Esophagus (tissue), 2 donors: ENCODE measurements at regions not wholly inside any gene's neighbourhood (a gene's known extent, or its start where the extent isn't known, plus 50 kb on each side); places are given as distances from the start of the nearest gene placed in this dataset.
"Not testable (repeated sequence)": the region's sequence is repeated elsewhere in the genome, so short reads cannot be mapped to it uniquely, and the experiment has no call there.

Experiments
- H3K27ac ChIP-seq, 2 donors: one replicate each; pipeline ENCODE4 v1.5.1; 2013; ENCODE audit warnings: low read depth in 2 of 2, mild to moderate bottlenecking in 2 of 2, inconsistent platforms in 1 of 2, low read length in 1 of 2, moderate library complexity in 1 of 2
- H3K27me3 ChIP-seq, 2 donors: one replicate each; pipeline ENCODE4 v1.6.1; 2013; ENCODE audit warnings: low read length in 2 of 2, control low read depth in 1 of 2, mild to moderate bottlenecking in 1 of 2; ENCODE audit not compliant: insufficient read depth in 2 of 2, control insufficient read depth in 1 of 2
- H3K36me3 ChIP-seq, 2 donors: one replicate each; pipeline ENCODE4 v1.6.1; 2013; ENCODE audit warnings: low read length in 1 of 2; ENCODE audit not compliant: control insufficient read depth in 2 of 2, insufficient read depth in 2 of 2
- H3K4me1 ChIP-seq, 2 donors: one replicate each; pipeline ENCODE4 v1.6.1; 2013; ENCODE audit warnings: low read length in 1 of 2; ENCODE audit not compliant: control insufficient read depth in 2 of 2, insufficient read depth in 2 of 2
- H3K4me3 ChIP-seq, 2 donors: one replicate each; pipeline ENCODE4 v1.5.1; 2013; ENCODE audit warnings: low read length in 2 of 2, mild to moderate bottlenecking in 2 of 2, low read depth in 1 of 2, moderate library complexity in 1 of 2
- H3K9me3 ChIP-seq, 2 donors: one replicate each; pipeline ENCODE4 v1.6.1; 2013; ENCODE audit warnings: mild to moderate bottlenecking in 2 of 2, low read depth in 1 of 2, low read length in 1 of 2, moderate library complexity in 1 of 2; ENCODE audit not compliant: control insufficient read depth in 2 of 2, insufficient read depth in 1 of 2
- WGBS, 2 donors: extraction: QIAGEN DNeasy Blood & Tissue Kit; methylation state at CpG; one replicate each; pipeline ENCODE4 v1.1.7; 2013; 5-methylcytosine and 5-hydroxymethylcytosine counted together
- donor health status: healthy with polysubstance abuse.
- donor health status: Bipolar disorder and iron deficiency.

DNA sequence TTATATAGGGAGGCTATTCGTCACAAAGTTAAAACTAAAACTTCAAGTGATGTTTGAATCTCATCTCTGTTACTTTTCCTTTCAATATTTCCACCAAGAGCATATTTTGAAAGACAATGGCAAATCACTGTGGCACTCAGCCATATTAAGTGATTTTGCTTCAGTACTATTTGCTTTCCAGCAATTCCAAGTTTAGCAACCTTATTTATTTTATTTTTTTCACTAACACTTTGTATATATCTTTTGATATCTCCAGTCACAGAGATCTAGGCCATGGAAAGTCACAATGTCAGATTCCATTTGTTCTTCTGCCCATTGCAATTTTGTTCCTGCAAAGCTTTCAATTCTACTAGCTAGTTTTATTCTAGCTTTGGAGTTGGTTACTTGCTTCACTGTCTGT lies 1514.5 kb upstream of the ADGRL3 start:
- 82 to 83% methylated on average over 1 of the region's 1 CpG for WGBS, 2 donors
- no peaks in the 10 kb centered on the region for H3K27me3 ChIP-seq
- H3K4me1 ChIP-seq = no peaks in the 10 kb centered on the region
- peaks cover 0 to 3% of the 10 kb centered on the region in 2 donors for H3K9me3 ChIP-seq
- no peaks in the 10 kb centered on the region for H3K36me3 ChIP-seq
- no peak overlapping the region for H3K4me3 ChIP-seq
- H3K27ac ChIP-seq = no peak overlapping the region

DNA sequence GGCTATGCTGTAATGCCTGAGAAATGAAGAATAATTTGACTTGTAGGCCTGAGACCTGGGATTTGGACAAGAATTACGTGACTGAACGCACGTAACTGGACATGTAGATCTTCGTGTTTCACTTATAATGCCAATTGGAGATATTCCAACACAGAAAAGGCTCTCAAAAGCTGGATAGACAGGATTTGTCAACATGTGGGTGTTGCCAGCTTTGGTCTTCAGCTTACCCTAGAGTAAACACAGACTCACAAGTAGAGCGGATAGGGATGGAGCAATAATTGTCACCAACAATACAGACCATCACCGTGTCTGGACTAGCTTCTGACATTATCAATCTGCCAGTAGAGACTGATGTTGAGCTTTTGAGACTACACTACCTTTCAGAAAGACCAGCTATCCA lies 1511.0 kb upstream of the ADGRL3 start:
- Histone ChIP-seq H3K36me3 (no peaks in the 10 kb centered on the region), H3K27me3 (no peaks in the 10 kb centered on the region), H3K4me1 (no peaks in the 10 kb centered on the region), H3K9me3 (peaks cover 0 to 3% of the 10 kb centered on the region in 2 donors), H3K4me3 (no peak overlapping the region), H3K27ac (no peak overlapping the region)
- 56 to 64% methylated on average over 6 of the region's 6 CpGs for WGBS, 2 donors

DNA sequence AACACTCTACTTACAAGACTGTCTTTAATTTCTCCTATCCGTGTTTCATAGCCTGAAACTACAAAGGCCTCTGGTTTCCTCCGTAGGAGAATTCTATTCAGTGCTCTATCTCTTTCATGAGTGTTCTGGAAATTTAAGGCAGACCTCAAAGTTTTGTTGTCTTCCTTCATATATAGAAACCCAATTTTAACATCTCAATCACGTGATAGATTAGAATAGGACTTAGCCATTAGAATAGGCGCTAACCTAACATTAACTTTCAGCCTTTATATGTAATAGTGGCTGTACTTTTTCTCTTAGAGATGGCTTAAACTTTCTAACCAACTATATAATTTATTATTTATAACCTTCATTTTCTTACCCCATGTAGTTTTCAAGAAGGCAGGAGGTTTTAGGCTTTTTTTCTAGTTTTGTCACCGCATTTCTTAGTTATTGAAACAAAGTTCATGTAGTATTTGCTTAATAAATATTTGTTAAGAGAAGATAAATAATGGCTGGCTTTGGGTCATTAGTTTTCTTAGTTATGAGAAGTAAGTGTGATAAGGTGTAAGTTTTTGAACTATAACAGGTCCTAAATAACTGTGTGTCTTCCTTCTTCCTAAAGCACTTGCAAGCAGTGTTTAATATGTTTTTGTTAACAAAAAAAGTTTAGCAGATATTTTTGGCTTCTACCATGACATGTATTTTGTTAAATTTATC lies 1504.6 kb upstream of the ADGRL3 start:
- H3K4me1 ChIP-seq = no peaks in the 10 kb centered on the region
- 70 to 71% methylated on average over 5 of the region's 5 CpGs for WGBS, 2 donors
- no peak overlapping the region for H3K4me3 ChIP-seq
- H3K9me3 ChIP-seq = no peaks in the 10 kb centered on the region
- no peaks in the 10 kb centered on the region for H3K36me3 ChIP-seq
- H3K27ac ChIP-seq = no peak overlapping the region
- no peaks in the 10 kb centered on the region for H3K27me3 ChIP-seq

DNA sequence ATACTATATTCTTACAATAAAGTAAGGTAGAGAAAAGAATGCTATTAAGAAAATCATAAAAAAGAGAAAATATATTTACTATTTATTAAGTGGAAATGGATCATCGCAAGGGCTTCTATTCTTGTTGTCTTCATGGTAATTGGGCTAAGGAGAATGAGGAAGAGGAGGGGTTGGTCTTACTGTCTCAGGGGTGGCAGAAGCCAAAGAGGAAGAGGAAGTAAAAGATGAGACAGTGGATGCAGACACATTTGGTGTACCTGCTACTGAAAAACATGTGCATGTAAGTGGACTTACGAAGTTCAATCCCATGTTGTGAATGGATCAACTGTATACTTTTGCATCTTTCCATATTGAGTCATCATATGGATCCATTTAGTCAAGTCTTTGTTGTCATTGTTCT lies 1502.1 kb upstream of the ADGRL3 start:
- Histone ChIP-seq H3K27me3 (no peaks in the 10 kb centered on the region), H3K36me3 (no peaks in the 10 kb centered on the region), H3K4me3 (no peak overlapping the region)

DNA sequence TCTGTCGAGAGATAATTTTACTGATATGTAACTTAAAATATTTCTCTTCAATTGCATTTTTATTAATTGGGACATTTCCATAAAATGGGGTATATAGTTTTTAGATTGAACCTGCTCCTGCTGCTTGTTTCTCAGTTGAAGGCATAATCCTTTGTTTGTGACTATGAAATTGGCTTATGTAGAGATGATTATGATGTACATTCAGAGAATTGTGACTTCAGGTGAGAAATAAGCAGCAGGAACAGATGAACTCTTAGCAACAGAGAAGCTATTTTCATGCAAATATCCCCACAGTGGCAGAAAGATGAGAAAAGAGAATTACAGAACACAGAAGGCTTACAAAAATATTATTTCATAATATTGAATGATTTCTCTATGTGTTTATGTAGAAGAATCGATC lies 1499.5 kb upstream of the ADGRL3 start:
- Histone ChIP-seq H3K4me1 (no peaks in the 10 kb centered on the region), H3K36me3 (no peaks in the 10 kb centered on the region), H3K9me3 (no peaks in the 10 kb centered on the region), H3K27ac (no peak overlapping the region), H3K4me3 (no peak overlapping the region), H3K27me3 (no peaks in the 10 kb centered on the region)
- 87% methylated on average over 2 of the region's 2 CpGs for WGBS, 2 donors

More for the DNA sequence above, 1502.1 kb upstream of the ADGRL3 start:
- Histone ChIP-seq H3K27ac (no peak overlapping the region), H3K9me3 (no peaks in the 10 kb centered on the region), H3K4me1 (no peaks in the 10 kb centered on the region)
- 89 to 93% methylated on average over 2 of the region's 2 CpGs for WGBS, 2 donors

DNA sequence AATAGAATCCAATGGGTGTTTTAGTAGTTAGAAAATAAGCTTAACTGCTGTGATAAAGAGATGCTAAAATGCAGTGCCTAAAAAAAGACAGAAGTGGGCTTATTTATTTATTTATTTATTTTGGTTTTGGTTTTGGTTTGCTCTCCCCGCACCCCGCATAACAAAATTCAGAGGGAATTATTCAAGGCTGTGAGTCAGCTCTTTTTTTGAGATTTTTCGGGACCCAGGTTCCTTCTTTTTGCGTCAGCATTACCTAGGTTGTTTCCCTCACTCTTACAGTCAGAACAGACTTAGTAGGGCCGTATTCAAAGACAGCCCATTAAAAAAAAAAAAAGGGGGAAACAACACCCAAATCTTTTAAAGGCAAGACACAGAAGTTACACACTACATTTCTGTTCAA lies 1495.5 kb upstream of the ADGRL3 start:
- no peak overlapping the region for H3K4me3 ChIP-seq
- 76 to 78% methylated on average over 5 of the region's 5 CpGs for WGBS, 2 donors
- no peak overlapping the region for H3K27ac ChIP-seq
- no peaks in the 10 kb centered on the region for H3K9me3 ChIP-seq
- no peaks in the 10 kb centered on the region for H3K4me1 ChIP-seq
- no peaks in the 10 kb centered on the region for H3K36me3 ChIP-seq
- no peaks in the 10 kb centered on the region for H3K27me3 ChIP-seq

DNA sequence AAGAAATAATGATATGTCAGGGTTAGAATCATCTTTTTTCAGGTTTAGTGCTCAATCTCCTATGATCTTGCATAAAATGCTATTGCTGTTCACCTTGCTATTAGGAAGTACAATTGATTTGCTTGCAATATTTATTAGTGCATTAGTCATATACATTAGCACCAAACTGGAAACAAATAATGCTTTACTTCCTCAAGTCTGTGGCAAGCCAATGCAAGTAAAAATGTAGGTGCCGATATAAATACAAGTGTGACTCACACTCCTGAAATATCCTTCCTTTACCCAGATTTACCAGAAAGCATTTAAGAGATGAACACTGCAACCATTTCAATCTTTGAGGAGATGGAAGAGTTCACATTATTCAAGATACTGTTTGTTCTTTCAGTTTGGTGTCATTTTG lies 1487.7 kb upstream of the ADGRL3 start:
- no peaks in the 10 kb centered on the region for H3K4me1 ChIP-seq
- H3K9me3 ChIP-seq = no peaks in the 10 kb centered on the region
- H3K4me3 ChIP-seq = no peak overlapping the region
- 49 to 73% methylated on average over 1 of the region's 1 CpG for WGBS, 2 donors
- no peaks in the 10 kb centered on the region for H3K27me3 ChIP-seq
- no peaks in the 10 kb centered on the region for H3K36me3 ChIP-seq
- no peak overlapping the region for H3K27ac ChIP-seq

DNA sequence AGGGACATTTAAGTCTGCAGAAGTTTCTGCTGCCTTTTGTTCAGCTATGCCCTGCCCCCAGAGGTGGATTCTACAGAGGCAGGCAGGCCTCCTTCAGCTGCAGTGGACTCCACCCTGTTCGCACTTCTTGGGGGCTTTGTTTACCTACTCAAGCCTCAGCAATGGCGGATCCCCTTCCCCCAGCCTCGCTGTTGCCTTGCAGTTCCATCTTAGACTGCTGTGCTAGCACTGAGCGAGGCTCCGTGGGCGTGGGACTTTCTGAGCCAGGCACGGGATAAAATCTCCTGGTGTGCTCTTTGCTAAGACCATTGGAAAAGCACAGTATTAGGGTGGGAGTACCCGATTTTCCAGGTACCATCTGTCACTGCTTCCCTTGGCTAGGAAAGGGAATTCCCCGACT lies 1475.8 kb upstream of the ADGRL3 start:
- H3K36me3 ChIP-seq, H3K27ac ChIP-seq, H3K9me3 ChIP-seq, H3K4me3 ChIP-seq, H3K27me3 ChIP-seq, H3K4me1 ChIP-seq: not testable (repeated sequence)
- WGBS, 2 donors = 89 to 96% methylated on average over 9 of the region's 9 CpGs

DNA sequence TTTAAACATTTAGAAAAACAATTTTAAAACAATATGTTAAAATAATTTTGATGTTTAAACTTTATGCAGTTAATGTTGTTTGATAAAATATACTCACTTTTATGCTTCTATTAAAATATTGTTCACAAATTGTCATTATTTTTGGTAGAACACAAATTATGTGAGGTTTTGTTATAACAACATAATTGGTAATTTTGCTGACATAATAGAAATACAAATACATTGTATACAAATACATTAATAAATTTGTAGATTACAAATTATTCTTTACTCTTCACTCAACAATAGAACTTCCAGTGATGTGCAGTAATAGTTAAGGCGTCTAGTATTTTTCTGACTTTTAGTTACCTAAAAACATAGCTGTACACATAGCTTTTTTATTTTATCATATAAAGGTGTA lies 1472.4 kb upstream of the ADGRL3 start:
- 91 to 95% methylated on average over 1 of the region's 1 CpG for WGBS, 2 donors
- no peak overlapping the region for H3K27ac ChIP-seq
- H3K4me3 ChIP-seq = no peak overlapping the region
- no peaks in the 10 kb centered on the region for H3K4me1 ChIP-seq
- H3K36me3 ChIP-seq = no peaks in the 10 kb centered on the region
- H3K27me3 ChIP-seq = no peaks in the 10 kb centered on the region
- peaks cover 0 to 3% of the 10 kb centered on the region in 2 donors for H3K9me3 ChIP-seq

DNA sequence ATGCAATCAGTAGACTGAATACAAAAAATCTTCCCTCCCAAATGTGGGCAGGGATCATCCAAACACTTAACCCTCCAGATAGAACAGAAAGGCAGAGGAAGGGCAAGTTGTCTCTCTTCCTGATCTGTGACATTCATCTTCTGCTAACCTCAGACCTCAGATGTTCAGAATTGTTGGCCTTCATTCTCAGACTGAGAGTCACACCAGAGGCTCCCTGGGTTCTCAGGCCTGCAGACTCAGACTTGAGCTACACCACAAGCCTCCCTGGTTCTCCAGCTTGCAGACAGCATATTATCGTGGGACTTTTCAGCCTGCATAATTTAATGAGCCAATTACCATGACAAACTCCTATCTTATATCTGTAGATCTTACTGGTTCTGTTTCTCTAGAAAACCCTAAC lies 1471.6 kb upstream of the ADGRL3 start:
- Histone ChIP-seq H3K27ac (no peak overlapping the region), H3K27me3 (no peaks in the 10 kb centered on the region), H3K4me3 (no peak overlapping the region), H3K36me3 (no peaks in the 10 kb centered on the region), H3K4me1 (no peaks in the 10 kb centered on the region), H3K9me3 (peaks cover 0 to 3% of the 10 kb centered on the region in 2 donors)
- WGBS, 2 donors = 66 to 78% methylated on average over 1 of the region's 1 CpG
